ENCODE measurements at regions not wholly inside any gene's neighbourhood (a gene's known extent, or its start where the extent isn't known, plus 50 kb on each side); places are given as distances from the start of the nearest gene placed in this dataset.

GRCh38 chr4:42733380-42733779 is 76.5 kb upstream of the ATP8A1 start:
- ChIA-PET POLR2A (no interaction called here), RAD21 (ENCODE audit: low non-redundant PET in 1 of 2, low total read pairs in 2 of 2, uncharacterized antibody in 2 of 2, unreplicated experiment in 2 of 2) (no interaction called here), CTCF (no interaction called here)
- intact Hi-C loops (cut with micrococcal nuclease): no loop called here
- H3K27me3 ChIP-seq (ENCODE audit: insufficient read depth, low read length): no peaks in the 10 kb centered on the region
- no peaks in the 10 kb centered on the region for H3K9me3 ChIP-seq (ENCODE audit: control insufficient read depth in 1 of 2, insufficient read depth in 1 of 2, low read depth in 1 of 2, low read length in 2 of 2)
- H2AFZ ChIP-seq (ENCODE audit: low read depth, low read length, poor library complexity, severe bottlenecking): no peak overlapping the region
- no peaks in the 10 kb centered on the region for H3K36me3 ChIP-seq (ENCODE audit: control insufficient read depth in 1 of 2, insufficient read depth in 2 of 2, low read length in 2 of 2)
- H3K9ac ChIP-seq (ENCODE audit: low read length): no peak overlapping the region
- H3K4me3 ChIP-seq (replicated peaks in 1 of 2; ENCODE audit: low read depth in 1 of 2, low read length in 2 of 2): no peak overlapping the region
- no peaks in the 10 kb centered on the region for H3K79me2 ChIP-seq (ENCODE audit: insufficient read depth, low read length)
- no peaks in the 10 kb centered on the region for H3K9me2 ChIP-seq (ENCODE audit: insufficient read depth)
- H3K27ac ChIP-seq (ENCODE audit: low read depth, low read length): no peak overlapping the region
- no peak overlapping the region for H3K4me2 ChIP-seq (ENCODE audit: low read length)
- ATAC-seq (no peak), DNase-seq (ENCODE audit: low read depth, low spot score) (no peak)
- no peaks in the 10 kb centered on the region for H3K4me1 ChIP-seq (ENCODE audit: control insufficient read depth in 1 of 2, insufficient read depth in 2 of 2, low read length in 2 of 2)
- no peaks in the 10 kb centered on the region for H4K20me1 ChIP-seq (ENCODE audit: insufficient read depth)
- TF ChIP-seq SP1 (IDR thresholded peaks at IDR 0.05; ENCODE audit: low read depth) (no peak), ELF1 (IDR thresholded peaks at IDR 0.05; ENCODE audit: borderline replicate concordance, low read depth) (no peak), SIN3A (IDR thresholded peaks at IDR 0.05; ENCODE audit: low read depth) (no peak), EZH2phosphoT487 (IDR thresholded peaks at IDR 0.05; ENCODE audit: borderline replicate concordance) (no peak), EGR1 (IDR thresholded peaks at IDR 0.05; ENCODE audit: low read depth) (no peak), ZFX (IDR thresholded peaks at IDR 0.05) (no peak), CBX3 (IDR thresholded peaks at IDR 0.05; ENCODE audit: low read depth) (no peak), EZH2 (IDR thresholded peaks at IDR 0.05) (no peak), YY1 (IDR thresholded peaks at IDR 0.05; ENCODE audit: extremely low read depth, insufficient replicate concordance, low read depth, low read length) (no peak), ATF3 (IDR thresholded peaks at IDR 0.05) (no peak), JUND (IDR thresholded peaks at IDR 0.05) (no peak), POLR2AphosphoS5 (IDR thresholded peaks at IDR 0.05; ENCODE audit: low read depth, low read length) (no peak)
- BruUV-seq (replicated peaks): no TSS peak

- Histone ChIP-seq H3K79me2 (ENCODE audit: insufficient read depth, low read length) (no peaks in the 10 kb centered on the region), H3K4me3 (replicated peaks in 1 of 2; ENCODE audit: low read depth in 1 of 2, low read length in 2 of 2) (no peak overlapping the region), H3K27ac (ENCODE audit: low read depth, low read length) (no peak overlapping the region), H3K36me3 (ENCODE audit: control insufficient read depth in 1 of 2, insufficient read depth in 2 of 2, low read length in 2 of 2) (no peaks in the 10 kb centered on the region), H3K9me2 (ENCODE audit: insufficient read depth) (no peaks in the 10 kb centered on the region), H3K4me1 (ENCODE audit: control insufficient read depth in 1 of 2, insufficient read depth in 2 of 2, low read length in 2 of 2) (no peaks in the 10 kb centered on the region), H2AFZ (ENCODE audit: low read depth, low read length, poor library complexity, severe bottlenecking) (no peak overlapping the region), H3K27me3 (ENCODE audit: insufficient read depth, low read length) (no peaks in the 10 kb centered on the region), H3K9me3 (ENCODE audit: control insufficient read depth in 1 of 2, insufficient read depth in 1 of 2, low read depth in 1 of 2, low read length in 2 of 2) (no peaks in the 10 kb centered on the region), H3K9ac (ENCODE audit: low read length) (no peak overlapping the region), H3K4me2 (ENCODE audit: low read length) (no peak overlapping the region), H4K20me1 (ENCODE audit: insufficient read depth) (no peaks in the 10 kb centered on the region)
- ChIA-PET POLR2A (no interaction called here), RAD21 (ENCODE audit: low non-redundant PET in 1 of 2, low total read pairs in 2 of 2, uncharacterized antibody in 2 of 2, unreplicated experiment in 2 of 2) (no interaction called here), CTCF (no interaction called here)
- no TSS peak for BruUV-seq (replicated peaks)
- DNase-seq (ENCODE audit: low read depth, low spot score): no peak
- intact Hi-C loops (cut with micrococcal nuclease): no loop called here
- ATAC-seq: no peak
- TF ChIP-seq ZBTB33 (IDR thresholded peaks at IDR 0.05; ENCODE audit: extremely low read depth, insufficient replicate concordance, low read length): no peak
- TF ChIP-seq RAD21 (IDR thresholded peaks at IDR 0.05; ENCODE audit: low read depth): no peak
- no peak for TF ChIP-seq ELF1 (IDR thresholded peaks at IDR 0.05; ENCODE audit: borderline replicate concordance, low read depth)
- TF ChIP-seq ATF3 (IDR thresholded peaks at IDR 0.05): no peak
- TF ChIP-seq JUND (IDR thresholded peaks at IDR 0.05): no peak
- no peak for TF ChIP-seq CBX3 (IDR thresholded peaks at IDR 0.05; ENCODE audit: low read depth)
- TF ChIP-seq FOSL1 (IDR thresholded peaks at IDR 0.05; ENCODE audit: low read depth): no peak
- no peak for TF ChIP-seq EZH2phosphoT487 (IDR thresholded peaks at IDR 0.05; ENCODE audit: borderline replicate concordance)
- TF ChIP-seq SP1 (IDR thresholded peaks at IDR 0.05; ENCODE audit: low read depth): no peak
- no peak for TF ChIP-seq MAX (IDR thresholded peaks at IDR 0.05)
These were observed 75.9 kb upstream of the ATP8A1 start for GRCh38 chr4:42732776-42733175.
